HG03095 (cell line): ENCODE measurements at regions not wholly inside any gene's neighbourhood (a gene's known extent, or its start where the extent isn't known, plus 50 kb on each side); places are given as distances from the start of the nearest gene placed in this dataset.
"Not testable (repeated sequence)": the region's sequence is repeated elsewhere in the genome, so short reads cannot be mapped to it uniquely, and the experiment has no call there.

ENCODE experiments used
- ATAC-seq: cut with Tn5 transposase; IDR thresholded peaks from one replicate; pipeline ENCODE4 v1.9.1; 2021; ENCODE audit warnings: moderate library complexity; ENCODE audit not compliant: unreplicated experiment

- peak; percentile 83 for ATAC-seq
These were observed 297.5 kb upstream of the GRIN3A start for GRCh38 chr9:102035929-102036328.

GRCh38 chr9:102032614-102033013 is 294.2 kb upstream of the GRIN3A start:
- ATAC-seq: no peak

DNA sequence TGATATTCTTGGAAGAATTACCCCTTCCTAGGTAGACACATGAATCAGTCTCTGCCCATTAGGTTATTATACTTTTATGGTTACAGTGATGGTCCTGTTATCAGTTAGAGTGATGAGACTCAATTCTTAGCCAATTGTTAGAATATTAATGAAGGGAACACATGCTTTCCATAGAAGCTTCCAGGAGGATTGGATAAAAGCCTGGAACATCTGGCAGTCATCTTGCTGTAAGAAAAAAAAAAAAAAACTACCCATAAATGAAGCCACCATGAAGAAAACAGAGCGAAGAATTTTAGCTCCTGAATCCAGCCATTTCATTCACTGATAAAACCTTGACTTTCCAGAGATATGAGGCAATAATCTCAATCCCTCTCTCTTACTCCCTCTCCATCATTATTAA is 262.5 kb upstream of the GRIN3A start:
- no peak for ATAC-seq

DNA sequence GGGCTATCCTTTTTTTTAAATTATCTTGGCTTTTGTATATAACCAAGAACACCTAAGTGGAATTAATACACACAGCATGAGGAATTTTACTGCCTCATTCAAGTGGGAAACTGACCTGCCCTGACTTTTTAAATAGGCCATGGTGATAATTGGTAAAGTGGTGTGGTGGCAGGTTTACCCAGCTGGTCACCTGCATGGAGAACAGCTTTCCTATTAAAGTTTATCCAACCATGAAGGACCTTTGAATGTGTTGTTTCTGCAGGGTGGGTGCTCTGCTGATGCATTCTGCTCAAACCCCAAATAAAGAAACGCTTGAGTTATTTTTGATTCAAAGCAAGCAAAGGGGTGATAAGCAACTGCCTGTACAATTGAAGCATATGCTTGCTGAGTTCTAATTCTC is 261.0 kb upstream of the GRIN3A start:
- ATAC-seq: no peak

GRCh38 chr9:101995231-101995630 is 256.8 kb upstream of the GRIN3A start:
- ATAC-seq: no peak

GRCh38 chr9:101993771-101994170 is 255.3 kb upstream of the GRIN3A start:
- no peak for ATAC-seq

- ATAC-seq: no peak
These were observed 253.5 kb upstream of the GRIN3A start for GRCh38 chr9:101991926-101992325.

GRCh38 chr9:101977614-101978210 is 239.3 kb upstream of the GRIN3A start:
- ATAC-seq: peak; percentile 90

GRCh38 chr9:101970609-101971008 is 232.2 kb upstream of the GRIN3A start:
- no peak for ATAC-seq

DNA sequence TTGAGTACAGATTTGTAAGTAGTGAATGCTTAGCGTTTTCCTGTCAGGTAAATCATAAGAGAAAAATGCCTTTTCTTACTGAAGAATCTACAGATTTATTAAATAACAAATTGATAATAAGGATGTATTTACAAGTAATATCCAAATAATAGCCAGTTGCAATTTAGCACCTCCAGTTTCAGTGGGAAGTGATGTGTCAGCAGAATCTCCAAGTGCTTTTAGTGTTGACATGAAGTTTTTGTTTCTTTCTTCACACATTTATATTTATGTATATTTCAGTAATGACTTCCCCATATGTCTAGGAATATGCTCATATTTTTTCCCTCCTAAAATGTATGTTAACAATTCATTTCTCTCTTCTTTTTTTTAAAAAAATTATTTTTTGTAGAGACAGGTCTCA is 229.9 kb upstream of the GRIN3A start:
- no peak for ATAC-seq

- ATAC-seq: no peak
These were observed 228.2 kb upstream of the GRIN3A start for GRCh38 chr9:101966691-101967090.

DNA sequence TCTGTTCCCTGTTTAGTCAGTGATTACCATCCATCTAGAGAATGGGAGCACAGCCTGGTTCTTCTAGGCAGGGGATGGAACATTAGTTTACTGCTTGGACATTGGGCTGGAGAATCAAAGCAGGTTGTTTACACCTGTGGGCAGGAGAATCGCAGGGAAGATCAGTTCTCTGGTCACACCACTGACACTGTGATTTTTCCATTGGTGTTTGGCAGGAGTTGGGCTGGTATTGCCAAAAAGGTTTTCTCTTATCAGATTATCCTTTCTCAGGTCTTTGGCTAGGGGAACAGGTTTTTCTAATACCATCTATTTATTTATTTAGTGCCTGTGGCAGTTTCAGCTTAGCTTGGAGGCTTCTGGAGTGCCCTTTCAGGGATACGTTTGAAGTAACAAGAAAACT is 219.3 kb upstream of the GRIN3A start:
- ATAC-seq: no peak

DNA sequence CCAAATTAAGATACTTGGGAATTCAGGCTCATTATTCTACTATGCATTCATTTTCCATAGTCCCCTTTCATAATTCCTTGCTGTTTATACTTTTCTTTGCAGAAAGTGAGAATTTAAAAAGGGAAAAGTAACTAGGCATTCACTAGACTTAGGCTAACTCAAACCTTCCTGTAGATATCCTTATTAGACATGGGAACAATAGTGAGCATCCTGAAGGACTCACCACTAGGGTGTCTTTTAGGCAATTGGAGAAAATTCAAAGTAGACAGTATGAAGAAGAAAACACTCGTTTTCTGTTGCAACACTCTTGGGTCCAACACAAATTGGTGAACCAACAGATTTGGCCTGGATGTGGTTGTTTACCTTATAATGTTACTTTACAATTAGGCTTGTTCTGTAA is 213.2 kb upstream of the GRIN3A start:
- ATAC-seq: no peak

DNA sequence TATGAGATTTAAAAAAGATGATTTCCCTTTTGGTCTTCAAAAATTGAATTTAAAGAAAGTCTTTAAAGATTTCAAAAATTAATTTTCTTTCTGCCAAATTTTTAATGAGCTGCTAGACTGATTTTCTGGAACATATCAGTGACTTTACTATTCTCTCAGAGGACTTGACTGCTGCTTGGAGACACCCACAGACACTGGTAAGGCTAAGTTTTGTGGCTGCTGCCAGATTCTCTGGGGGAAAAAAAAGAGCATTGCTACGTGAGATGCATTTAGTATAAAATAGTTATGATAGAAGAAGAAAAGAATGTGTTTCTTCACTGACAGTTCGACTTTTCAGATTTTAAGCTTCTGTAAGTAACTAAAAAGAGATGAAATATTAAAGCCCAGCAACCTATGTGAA is 193.3 kb upstream of the GRIN3A start:
- ATAC-seq: no peak

- no peak for ATAC-seq
These were observed 192.3 kb upstream of the GRIN3A start for GRCh38 chr9:101930783-101931182.

DNA sequence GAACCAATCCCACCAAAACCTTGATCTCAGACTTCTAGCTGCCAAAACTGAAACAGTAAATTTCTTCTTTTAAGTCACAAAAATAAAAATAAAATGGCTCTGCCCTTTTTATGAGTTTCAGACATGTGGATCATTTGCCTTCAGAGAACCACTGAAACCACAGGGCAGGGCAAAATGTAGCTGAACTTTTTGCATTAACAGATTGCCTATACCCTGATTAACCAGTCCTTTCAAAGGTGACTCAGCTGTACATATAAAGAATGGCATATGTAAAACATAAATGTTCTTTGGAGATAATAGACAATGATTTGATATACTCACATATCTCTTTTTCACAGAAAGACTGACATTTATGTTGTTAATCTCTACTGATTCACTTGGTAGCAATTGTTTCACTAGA is 187.1 kb upstream of the GRIN3A start:
- no peak for ATAC-seq

- ATAC-seq: no peak
These were observed 185.0 kb upstream of the GRIN3A start for GRCh38 chr9:101923451-101923850.

GRCh38 chr9:101916948-101917347 is 178.5 kb upstream of the GRIN3A start:
- not testable (repeated sequence) for ATAC-seq

DNA sequence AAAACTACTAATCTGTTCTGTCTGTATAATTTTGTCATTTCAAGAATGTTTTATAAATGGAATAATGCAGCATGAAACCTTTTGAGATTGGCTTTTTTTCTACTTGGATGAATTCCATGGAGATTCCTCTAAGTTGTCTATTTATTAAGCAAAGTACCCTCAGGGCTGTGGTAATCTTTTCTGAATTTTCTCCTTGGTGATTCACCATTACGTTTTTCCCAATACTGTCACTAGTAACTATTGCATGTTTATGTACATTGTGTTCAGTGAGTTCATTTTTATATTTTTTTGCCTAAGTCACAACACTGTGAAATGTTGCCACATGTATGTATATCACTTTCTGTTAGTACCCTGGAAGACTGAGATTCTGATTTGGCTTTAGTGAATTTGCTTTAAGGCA is 177.0 kb upstream of the GRIN3A start:
- no peak for ATAC-seq

DNA sequence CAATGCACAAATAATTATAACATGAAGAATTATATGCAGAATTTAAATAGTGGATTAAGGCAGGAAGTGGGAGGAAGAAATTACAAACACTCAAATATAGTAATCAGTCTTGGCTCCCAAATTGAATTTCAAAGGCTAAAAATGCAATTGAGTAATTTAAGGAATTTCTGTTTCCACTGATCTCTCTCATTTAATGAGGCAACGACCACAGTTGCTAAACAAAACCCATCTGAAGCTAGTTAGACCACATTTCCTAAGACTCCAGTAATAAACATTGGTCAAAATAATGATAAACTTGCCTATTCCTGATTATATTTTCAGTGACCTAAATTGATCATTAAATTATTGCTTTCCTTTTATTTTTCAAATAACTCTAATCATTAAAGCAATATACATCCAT is 174.3 kb upstream of the GRIN3A start:
- ATAC-seq: no peak

DNA sequence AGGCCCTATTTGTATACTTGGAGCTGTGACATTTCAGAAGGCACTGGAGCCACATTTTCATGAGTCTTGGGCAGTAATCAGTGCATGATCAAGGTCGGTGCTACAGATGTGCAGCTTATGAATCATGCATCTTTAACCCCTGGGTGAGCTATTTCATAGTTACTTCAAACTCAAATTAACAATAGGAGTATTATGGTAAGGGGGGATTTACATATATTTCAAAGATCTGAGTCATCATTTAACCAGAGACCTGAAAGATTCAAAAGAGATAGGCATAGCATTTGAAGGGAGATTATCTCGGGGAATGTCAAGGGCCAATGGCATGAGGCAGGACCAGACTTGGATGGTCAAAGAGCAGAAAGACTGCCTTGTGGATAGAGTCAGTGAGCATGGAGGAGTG is 169.0 kb upstream of the GRIN3A start:
- ATAC-seq: no peak

DNA sequence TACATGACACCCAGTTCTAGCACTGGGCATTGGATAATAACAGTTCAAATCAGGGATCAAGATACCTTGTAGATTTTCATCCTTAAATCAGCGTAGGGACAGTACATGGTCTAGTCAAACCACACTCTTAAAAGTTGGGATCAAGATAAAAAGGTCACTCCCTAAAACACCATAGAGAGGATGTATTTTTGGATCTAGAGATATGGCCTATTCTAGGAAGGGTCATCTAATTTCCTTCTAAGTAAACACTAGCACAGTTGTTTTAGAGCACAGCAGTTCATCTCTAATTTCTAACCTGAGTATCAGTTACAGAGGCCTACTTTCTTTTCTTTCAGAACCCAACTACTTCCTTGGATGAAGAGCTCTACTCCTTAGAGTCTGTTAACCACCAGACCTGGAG is 166.4 kb upstream of the GRIN3A start:
- no peak for ATAC-seq

DNA sequence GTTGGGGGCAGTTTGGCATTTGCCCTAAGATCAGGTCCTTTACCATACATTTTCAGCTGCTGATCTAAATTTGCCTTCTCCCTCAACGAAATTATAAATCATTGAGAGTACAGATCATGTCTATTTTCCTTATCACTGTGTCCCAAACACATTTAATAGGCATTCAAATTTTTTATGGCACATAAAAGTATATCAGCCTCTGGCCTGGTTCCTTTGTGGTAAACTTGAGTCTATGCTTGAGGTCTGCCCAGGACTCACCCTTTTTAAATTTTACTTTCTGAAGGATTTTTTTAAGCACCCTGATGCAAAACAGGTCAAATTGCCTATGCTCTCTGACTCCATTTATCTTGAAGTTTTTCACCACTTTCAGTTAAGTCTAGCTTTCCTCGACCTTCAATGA is 163.6 kb upstream of the GRIN3A start:
- ATAC-seq: no peak

- ATAC-seq: no peak
These were observed 158.7 kb upstream of the GRIN3A start for GRCh38 chr9:101897196-101897595.
